NCI-H446 treated with DMSO at 0.1 percent for 48 hours (cell line): ENCODE measurements at regions not wholly inside any gene's neighbourhood (a gene's known extent, or its start where the extent isn't known, plus 50 kb on each side); places are given as distances from the start of the nearest gene placed in this dataset.
"Not testable (repeated sequence)": the region's sequence is repeated elsewhere in the genome, so short reads cannot be mapped to it uniquely, and the experiment has no call there.

Source experiments
- DNase-seq: peaks from one replicate; lab custom pipeline; 2025; lab: John Stamatoyannopoulos, UW

DNA sequence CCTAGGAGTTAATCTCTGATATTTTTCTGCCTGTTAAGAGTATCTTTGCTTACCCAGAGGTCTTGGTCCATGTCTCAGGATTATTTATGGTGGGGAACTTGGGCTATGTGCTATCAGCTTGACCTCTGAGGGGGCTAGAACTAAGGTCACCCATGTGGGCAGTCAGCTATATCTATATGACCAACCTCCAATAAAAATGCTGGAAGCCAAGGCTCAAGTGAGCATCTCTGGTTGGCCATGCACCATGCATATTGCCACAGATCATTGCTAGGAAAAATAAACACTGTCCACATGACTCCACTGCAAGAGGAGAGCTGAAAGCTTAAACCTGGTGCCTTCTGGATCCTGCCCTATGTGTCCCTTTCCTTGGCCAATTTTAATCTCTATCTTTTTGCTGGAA lies 196.5 kb upstream of the SLC7A11 start:
- no peak for DNase-seq

DNA sequence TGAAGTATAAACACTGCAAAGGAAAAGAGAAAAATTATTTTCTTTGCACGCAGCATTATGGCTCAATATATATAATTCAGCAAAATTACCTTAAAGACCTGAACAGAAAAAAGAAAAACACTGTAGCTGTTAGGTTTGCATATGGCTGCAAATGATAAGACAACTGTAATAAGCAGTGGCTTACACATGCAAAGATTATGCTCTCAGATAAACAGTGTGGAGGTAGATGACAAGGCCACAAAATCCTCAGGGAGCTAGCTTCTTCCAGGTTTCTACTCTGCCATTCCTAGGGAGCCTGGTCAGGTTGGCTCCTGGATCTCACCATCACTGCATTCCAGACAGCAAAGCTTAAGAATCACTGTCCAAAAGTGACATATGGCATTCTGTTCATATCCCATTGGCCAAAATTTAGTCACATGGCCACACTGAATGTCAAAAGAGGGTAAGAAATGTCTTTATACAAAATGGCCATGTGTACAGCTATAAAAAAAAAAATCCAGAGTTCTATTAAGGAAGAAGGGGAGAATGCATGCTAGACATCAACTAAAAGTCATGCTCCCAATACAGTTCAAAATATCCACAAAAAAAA lies 195.2 kb upstream of the SLC7A11 start:
- DNase-seq, result no peak

- not testable (repeated sequence) for DNase-seq
Observed at GRCh38 chr4:138435733-138436132, 193.6 kb upstream of the SLC7A11 start.

- not testable (repeated sequence) for DNase-seq
Observed at GRCh38 chr4:138435046-138435445, 192.9 kb upstream of the SLC7A11 start.

DNA sequence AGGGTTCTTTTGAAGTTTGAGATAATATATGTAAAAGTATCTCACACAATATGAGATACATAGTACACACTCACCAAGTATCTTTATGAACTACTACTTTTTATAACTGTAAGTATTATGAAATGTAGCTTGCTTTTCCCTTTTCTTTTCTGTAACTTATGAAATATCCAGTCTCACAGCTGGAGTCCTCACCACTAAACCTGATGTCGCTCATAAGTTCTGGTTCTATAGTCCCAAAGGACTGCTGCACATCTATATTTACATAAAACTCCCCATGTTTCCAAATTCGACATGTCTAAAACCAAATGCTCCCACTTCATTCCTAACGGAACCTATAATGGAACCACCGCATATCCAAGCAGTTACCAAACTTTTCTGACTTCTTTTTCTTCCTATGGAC lies 186.5 kb upstream of the SLC7A11 start:
- DNase-seq, result no peak

GRCh38 chr4:138426786-138427185 lies 184.6 kb upstream of the SLC7A11 start:
- DNase-seq, result no peak

- DNase-seq, result no peak
Observed at GRCh38 chr4:138420471-138420870, 178.3 kb upstream of the SLC7A11 start.

DNA sequence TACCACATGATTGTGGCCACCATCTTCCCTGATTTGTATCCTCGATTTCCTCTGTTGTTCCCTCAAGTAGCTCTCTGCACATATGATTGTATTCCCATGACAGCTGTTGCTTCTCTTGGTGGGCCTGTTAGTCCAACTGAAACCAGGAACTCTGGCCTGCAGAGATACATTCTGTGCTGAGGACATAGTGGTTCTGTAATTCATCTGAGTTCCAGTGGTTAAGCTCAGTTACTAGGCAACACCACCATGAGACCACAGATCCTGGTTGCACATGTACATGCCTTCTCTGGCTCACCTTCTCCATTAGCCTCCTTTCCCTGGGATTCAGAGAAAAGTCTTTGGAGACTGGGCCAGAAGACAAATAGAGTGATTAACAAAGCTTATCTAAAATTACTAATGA lies 172.1 kb upstream of the SLC7A11 start:
- DNase-seq, result no peak

- no peak for DNase-seq
Observed at GRCh38 chr4:138413273-138413672, 171.1 kb upstream of the SLC7A11 start.

- no peak for DNase-seq
Observed at GRCh38 chr4:138412847-138413246, 170.7 kb upstream of the SLC7A11 start.

- no peak for DNase-seq
Observed at GRCh38 chr4:138410266-138410665, 168.1 kb upstream of the SLC7A11 start.

GRCh38 chr4:138409670-138410069 lies 167.5 kb upstream of the SLC7A11 start:
- DNase-seq, result no peak

DNA sequence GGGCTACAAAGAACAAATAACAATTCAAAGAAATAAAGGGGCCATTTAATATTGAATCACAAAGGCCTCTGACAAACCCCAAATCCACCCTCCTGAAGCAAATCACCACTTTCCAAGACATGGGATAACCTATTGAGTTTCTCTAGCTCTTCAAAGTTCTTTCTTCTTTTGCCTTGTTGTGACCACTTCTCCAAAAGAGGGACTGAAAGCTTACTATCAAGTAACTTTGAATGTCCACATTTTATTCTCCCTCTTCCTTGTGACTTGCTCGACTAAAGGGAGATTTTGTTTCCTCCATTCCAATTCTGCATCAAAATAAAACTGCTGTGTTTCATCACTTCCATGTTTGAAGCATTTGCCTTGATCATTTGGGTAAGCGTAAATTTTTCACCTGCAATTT lies 166.6 kb upstream of the SLC7A11 start:
- no peak for DNase-seq

GRCh38 chr4:138407329-138407728 lies 165.2 kb upstream of the SLC7A11 start:
- no peak for DNase-seq

GRCh38 chr4:138406876-138407275 lies 164.7 kb upstream of the SLC7A11 start:
- DNase-seq, result no peak

- no peak for DNase-seq
Observed at GRCh38 chr4:138405934-138406567, 163.9 kb upstream of the SLC7A11 start.

- DNase-seq, result no peak
Observed at GRCh38 chr4:138405466-138405891, 163.3 kb upstream of the SLC7A11 start.

- no peak for DNase-seq
Observed at GRCh38 chr4:138404801-138405200, 162.7 kb upstream of the SLC7A11 start.

- DNase-seq, result no peak
Observed at GRCh38 chr4:138404251-138404650, 162.1 kb upstream of the SLC7A11 start.

GRCh38 chr4:138401334-138401733 lies 159.2 kb upstream of the SLC7A11 start:
- no peak for DNase-seq

DNA sequence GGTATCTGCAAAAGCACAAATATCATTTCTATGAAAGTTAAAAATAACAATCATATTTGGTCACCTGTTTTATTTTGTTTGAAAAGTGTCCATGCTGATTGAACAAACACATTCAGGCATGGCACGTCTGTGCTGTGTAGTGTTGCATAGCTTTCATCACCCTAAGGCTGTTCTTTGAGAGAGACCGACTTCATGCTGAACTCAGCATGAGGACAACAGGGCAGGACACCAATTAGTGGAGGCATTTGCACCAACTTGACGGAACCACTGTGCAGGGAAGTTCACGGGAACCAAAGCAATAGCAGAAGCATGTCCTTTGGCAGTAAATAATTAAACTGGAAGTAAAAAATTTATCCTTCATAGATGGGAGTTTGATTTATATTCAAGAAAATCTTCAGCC lies 158.4 kb upstream of the SLC7A11 start:
- DNase-seq, result no peak

DNA sequence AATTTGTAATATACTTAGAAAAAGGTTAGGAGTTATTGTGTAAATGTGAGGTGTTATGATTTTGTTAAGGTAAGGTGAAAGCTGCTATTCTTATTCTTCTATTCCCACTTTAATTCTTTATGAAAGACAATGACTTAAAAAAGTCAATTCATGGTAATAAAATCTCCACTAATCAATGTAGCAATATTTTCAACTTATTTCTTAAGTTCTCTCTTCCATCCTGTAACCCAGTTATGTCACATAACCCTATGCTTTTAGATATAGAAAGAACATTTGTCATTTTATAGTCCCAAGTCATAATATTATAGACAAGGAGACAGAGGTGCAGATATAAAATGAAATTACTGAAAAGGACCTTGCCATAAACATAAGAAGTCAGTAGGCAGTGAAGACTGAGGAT lies 157.9 kb upstream of the SLC7A11 start:
- no peak for DNase-seq

DNA sequence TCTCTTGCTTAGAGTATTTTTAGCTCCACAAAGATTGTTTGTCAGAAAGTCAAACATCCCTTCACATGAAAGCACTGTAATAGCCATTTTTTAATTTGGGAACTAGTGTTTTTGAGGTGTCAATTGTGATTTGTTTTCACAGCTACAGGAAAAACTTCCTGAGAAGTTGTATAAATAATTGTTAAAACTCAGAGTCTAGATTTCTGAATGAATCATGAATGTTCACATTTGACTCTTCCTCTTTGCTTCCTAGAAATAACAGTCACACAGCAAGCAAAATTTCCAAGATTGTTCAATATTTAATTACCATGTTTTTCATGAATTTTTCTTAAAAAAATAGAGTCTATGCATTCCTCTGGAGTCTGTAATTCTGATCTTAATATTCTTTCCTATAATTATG lies 156.9 kb upstream of the SLC7A11 start:
- DNase-seq, result no peak

GRCh38 chr4:138398322-138398721 lies 156.2 kb upstream of the SLC7A11 start:
- peak; percentile 1 for DNase-seq
